Dermis blood vessel endothelial cell (primary cell): ENCODE measurements at regions not wholly inside any gene's neighbourhood (a gene's known extent, or its start where the extent isn't known, plus 50 kb on each side); places are given as distances from the start of the nearest gene placed in this dataset.

ENCODE experiments used
- DNase-seq: peaks from one replicate; pipeline ENCODE4 v3.0.0; 2010

- no peak for DNase-seq
Measured at GRCh38 chr1:55639526-55639925, 424.4 kb upstream of the USP24 start.

GRCh38 chr1:55639051-55639450, 423.9 kb upstream of the USP24 start:
- no peak for DNase-seq

- no peak for DNase-seq
Measured at GRCh38 chr1:55636696-55637095, 421.5 kb upstream of the USP24 start.

GRCh38 chr1:55635856-55636255, 420.7 kb upstream of the USP24 start:
- no peak for DNase-seq

- DNase-seq: no peak
Measured at GRCh38 chr1:55634516-55634915, 419.4 kb upstream of the USP24 start.

GRCh38 chr1:55632906-55633305, 417.7 kb upstream of the USP24 start:
- DNase-seq: no peak

- DNase-seq: no peak
Measured at GRCh38 chr1:55632058-55632457, 416.9 kb upstream of the USP24 start.

GRCh38 chr1:55631509-55631908, 416.3 kb upstream of the USP24 start:
- DNase-seq: no peak

GRCh38 chr1:55626326-55626725, 411.2 kb upstream of the USP24 start:
- no peak for DNase-seq

- DNase-seq: no peak
Measured at GRCh38 chr1:55624766-55625165, 409.6 kb upstream of the USP24 start.

GRCh38 chr1:55623311-55623710, 408.1 kb upstream of the USP24 start:
- DNase-seq: no peak

- DNase-seq: no peak
Measured at GRCh38 chr1:55622074-55622473, 406.9 kb upstream of the USP24 start.

GRCh38 chr1:55618199-55618598, 403.0 kb upstream of the USP24 start:
- no peak for DNase-seq

- DNase-seq: no peak
Measured at GRCh38 chr1:55617288-55617982, 402.3 kb upstream of the USP24 start.

GRCh38 chr1:55612988-55613387, 397.8 kb upstream of the USP24 start:
- no peak for DNase-seq

GRCh38 chr1:55611123-55611522, 396.0 kb upstream of the USP24 start:
- DNase-seq: no peak

GRCh38 chr1:55610203-55610602, 395.0 kb upstream of the USP24 start:
- DNase-seq: no peak

- DNase-seq: no peak
Measured at GRCh38 chr1:55609630-55610029, 394.5 kb upstream of the USP24 start.

- no peak for DNase-seq
Measured at GRCh38 chr1:55605155-55605554, 390.0 kb upstream of the USP24 start.

- no peak for DNase-seq
Measured at GRCh38 chr1:55604749-55605148, 389.6 kb upstream of the USP24 start.

GRCh38 chr1:55604179-55604578, 389.0 kb upstream of the USP24 start:
- DNase-seq: no peak

GRCh38 chr1:55600242-55600641, 385.1 kb upstream of the USP24 start:
- DNase-seq: no peak

GRCh38 chr1:55597910-55598309, 382.7 kb upstream of the USP24 start:
- DNase-seq: no peak

GRCh38 chr1:55594701-55595100, 379.5 kb upstream of the USP24 start:
- DNase-seq: no peak

GRCh38 chr1:55593298-55593697, 378.1 kb upstream of the USP24 start:
- no peak for DNase-seq
